ENCODE measurements at regions not wholly inside any gene's neighbourhood (a gene's known extent, or its start where the extent isn't known, plus 50 kb on each side); places are given as distances from the start of the nearest gene placed in this dataset.

GRCh38 chr18:45488645-45489044 lies 126.6 kb upstream of the SLC14A2 start:
- no peaks in the 10 kb centered on the region for H3K36me3 ChIP-seq (ENCODE audit: insufficient read depth, low read depth, low read length)
- no peaks in the 10 kb centered on the region for H3K27me3 ChIP-seq (ENCODE audit: insufficient read depth, low read length)
- H3K9me3 ChIP-seq (ENCODE audit: insufficient read depth, low read depth, low read length), result no peaks in the 10 kb centered on the region
- no peak overlapping the region for H3K27ac ChIP-seq (ENCODE audit: low read length)
- no peak overlapping the region for H3K4me3 ChIP-seq (ENCODE audit: low read length)
- no peak overlapping the region for H3K9ac ChIP-seq (ENCODE audit: low read depth, low read length)
- H3K4me1 ChIP-seq (ENCODE audit: insufficient read depth, low read length), result no peaks in the 10 kb centered on the region

- no peak overlapping the region for H3K27ac ChIP-seq (ENCODE audit: low read length)
- no peaks in the 10 kb centered on the region for H3K27me3 ChIP-seq (ENCODE audit: insufficient read depth, low read length)
- no peaks in the 10 kb centered on the region for H3K9me3 ChIP-seq (ENCODE audit: insufficient read depth, low read depth, low read length)
- no peaks in the 10 kb centered on the region for H3K4me1 ChIP-seq (ENCODE audit: insufficient read depth, low read length)
- H3K9ac ChIP-seq (ENCODE audit: low read depth, low read length), result no peak overlapping the region
- H3K4me3 ChIP-seq (ENCODE audit: low read length), result no peak overlapping the region
- no peaks in the 10 kb centered on the region for H3K36me3 ChIP-seq (ENCODE audit: insufficient read depth, low read depth, low read length)
Measured at GRCh38 chr18:45493830-45494229, 121.4 kb upstream of the SLC14A2 start.

GRCh38 chr18:45494811-45495210 lies 120.5 kb upstream of the SLC14A2 start:
- Histone ChIP-seq H3K27ac (ENCODE audit: low read length) (no peak overlapping the region), H3K27me3 (ENCODE audit: insufficient read depth, low read length) (no peaks in the 10 kb centered on the region), H3K9me3 (ENCODE audit: insufficient read depth, low read depth, low read length) (no peaks in the 10 kb centered on the region), H3K36me3 (ENCODE audit: insufficient read depth, low read depth, low read length) (no peaks in the 10 kb centered on the region), H3K9ac (ENCODE audit: low read depth, low read length) (no peak overlapping the region), H3K4me1 (ENCODE audit: insufficient read depth, low read length) (no peaks in the 10 kb centered on the region), H3K4me3 (ENCODE audit: low read length) (no peak overlapping the region)

DNA sequence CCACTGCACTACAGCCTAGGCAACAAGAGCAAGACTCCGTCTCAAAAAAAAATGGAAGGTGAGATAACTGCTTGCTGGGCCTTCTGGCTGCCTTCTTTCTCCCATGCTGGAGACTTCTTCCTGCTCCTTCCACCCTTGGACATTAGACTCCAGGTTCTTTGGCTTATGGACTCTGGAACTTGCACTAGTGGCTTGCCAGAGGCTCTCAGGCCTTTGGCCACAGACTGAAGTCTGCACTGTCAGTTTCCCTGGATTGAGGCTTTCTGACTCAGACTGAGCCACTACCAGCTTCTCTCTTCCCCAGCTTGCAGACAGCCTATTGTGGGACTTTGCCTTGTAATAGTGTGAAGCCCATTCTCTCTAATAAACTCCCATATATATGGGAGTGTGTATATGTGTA lies 118.5 kb upstream of the SLC14A2 start:
- H3K4me1 ChIP-seq (ENCODE audit: insufficient read depth, low read length), result no peaks in the 10 kb centered on the region
- no peak overlapping the region for H3K27ac ChIP-seq (ENCODE audit: low read length)
- no peaks in the 10 kb centered on the region for H3K27me3 ChIP-seq (ENCODE audit: insufficient read depth, low read length)
- H3K9me3 ChIP-seq (ENCODE audit: insufficient read depth, low read depth, low read length), result no peaks in the 10 kb centered on the region
- no peaks in the 10 kb centered on the region for H3K36me3 ChIP-seq (ENCODE audit: insufficient read depth, low read depth, low read length)
- no peak overlapping the region for H3K4me3 ChIP-seq (ENCODE audit: low read length)
- no peak overlapping the region for H3K9ac ChIP-seq (ENCODE audit: low read depth, low read length)

GRCh38 chr18:45497595-45498286 lies 117.5 kb upstream of the SLC14A2 start:
- Histone ChIP-seq H3K27me3 (ENCODE audit: insufficient read depth, low read length) (no peaks in the 10 kb centered on the region), H3K36me3 (ENCODE audit: insufficient read depth, low read depth, low read length) (no peaks in the 10 kb centered on the region), H3K9me3 (ENCODE audit: insufficient read depth, low read depth, low read length) (no peaks in the 10 kb centered on the region), H3K4me3 (ENCODE audit: low read length) (no peak overlapping the region), H3K4me1 (ENCODE audit: insufficient read depth, low read length) (no peaks in the 10 kb centered on the region), H3K9ac (ENCODE audit: low read depth, low read length) (no peak overlapping the region), H3K27ac (ENCODE audit: low read length) (no peak overlapping the region)

DNA sequence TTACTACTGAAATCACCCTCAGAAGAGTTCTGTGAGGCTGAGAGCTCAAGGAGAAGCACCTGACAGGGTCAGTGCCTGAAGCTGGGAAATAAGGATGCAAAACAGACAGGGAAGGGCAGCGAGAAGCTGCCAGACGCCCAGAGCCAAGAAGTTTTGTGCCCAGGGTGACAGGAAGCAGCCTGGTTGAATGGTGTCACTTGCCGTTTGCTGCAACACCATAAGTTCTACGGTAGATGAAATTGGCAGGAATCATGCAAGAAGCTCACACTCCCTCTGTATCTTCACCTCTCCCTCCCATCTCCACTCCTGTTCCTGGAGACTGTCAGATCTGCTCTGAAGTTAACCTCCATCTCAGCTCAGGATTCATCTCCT lies 117.0 kb upstream of the SLC14A2 start:
- H3K36me3 ChIP-seq (ENCODE audit: insufficient read depth, low read depth, low read length), result no peaks in the 10 kb centered on the region
- no peaks in the 10 kb centered on the region for H3K27me3 ChIP-seq (ENCODE audit: insufficient read depth, low read length)
- H3K9me3 ChIP-seq (ENCODE audit: insufficient read depth, low read depth, low read length), result no peaks in the 10 kb centered on the region

GRCh38 chr18:45503990-45504389 lies 111.3 kb upstream of the SLC14A2 start:
- Histone ChIP-seq H3K27me3 (ENCODE audit: insufficient read depth, low read length) (no peaks in the 10 kb centered on the region), H3K9ac (ENCODE audit: low read depth, low read length) (no peak overlapping the region), H3K36me3 (ENCODE audit: insufficient read depth, low read depth, low read length) (no peaks in the 10 kb centered on the region), H3K4me3 (ENCODE audit: low read length) (no peak overlapping the region), H3K4me1 (ENCODE audit: insufficient read depth, low read length) (no peaks in the 10 kb centered on the region), H3K27ac (ENCODE audit: low read length) (no peak overlapping the region), H3K9me3 (ENCODE audit: insufficient read depth, low read depth, low read length) (no peaks in the 10 kb centered on the region)

More for the DNA sequence above, 117.0 kb upstream of the SLC14A2 start:
- no peak overlapping the region for H3K27ac ChIP-seq (ENCODE audit: low read length)
- H3K9ac ChIP-seq (ENCODE audit: low read depth, low read length), result no peak overlapping the region
- no peaks in the 10 kb centered on the region for H3K4me1 ChIP-seq (ENCODE audit: insufficient read depth, low read length)
- no peak overlapping the region for H3K4me3 ChIP-seq (ENCODE audit: low read length)

GRCh38 chr18:45505497-45506206 lies 109.6 kb upstream of the SLC14A2 start:
- no peaks in the 10 kb centered on the region for H3K9me3 ChIP-seq (ENCODE audit: insufficient read depth, low read depth, low read length)
- H3K36me3 ChIP-seq (ENCODE audit: insufficient read depth, low read depth, low read length), result no peaks in the 10 kb centered on the region
- H3K4me3 ChIP-seq (ENCODE audit: low read length), result no peak overlapping the region
- no peaks in the 10 kb centered on the region for H3K27me3 ChIP-seq (ENCODE audit: insufficient read depth, low read length)
- H3K9ac ChIP-seq (ENCODE audit: low read depth, low read length), result no peak overlapping the region
- no peak overlapping the region for H3K27ac ChIP-seq (ENCODE audit: low read length)
- H3K4me1 ChIP-seq (ENCODE audit: insufficient read depth, low read length), result no peaks in the 10 kb centered on the region

GRCh38 chr18:45506951-45507350 lies 108.3 kb upstream of the SLC14A2 start:
- Histone ChIP-seq H3K27ac (ENCODE audit: low read length) (no peak overlapping the region), H3K9me3 (ENCODE audit: insufficient read depth, low read depth, low read length) (no peaks in the 10 kb centered on the region), H3K27me3 (ENCODE audit: insufficient read depth, low read length) (no peaks in the 10 kb centered on the region), H3K4me3 (ENCODE audit: low read length) (no peak overlapping the region), H3K36me3 (ENCODE audit: insufficient read depth, low read depth, low read length) (no peaks in the 10 kb centered on the region), H3K4me1 (ENCODE audit: insufficient read depth, low read length) (no peaks in the 10 kb centered on the region), H3K9ac (ENCODE audit: low read depth, low read length) (no peak overlapping the region)

GRCh38 chr18:45509535-45509934 lies 105.7 kb upstream of the SLC14A2 start:
- Histone ChIP-seq H3K9ac (ENCODE audit: low read depth, low read length) (no peak overlapping the region), H3K4me3 (ENCODE audit: low read length) (no peak overlapping the region), H3K27me3 (ENCODE audit: insufficient read depth, low read length) (no peaks in the 10 kb centered on the region), H3K27ac (ENCODE audit: low read length) (no peak overlapping the region), H3K9me3 (ENCODE audit: insufficient read depth, low read depth, low read length) (no peaks in the 10 kb centered on the region), H3K36me3 (ENCODE audit: insufficient read depth, low read depth, low read length) (no peaks in the 10 kb centered on the region), H3K4me1 (ENCODE audit: insufficient read depth, low read length) (no peaks in the 10 kb centered on the region)

DNA sequence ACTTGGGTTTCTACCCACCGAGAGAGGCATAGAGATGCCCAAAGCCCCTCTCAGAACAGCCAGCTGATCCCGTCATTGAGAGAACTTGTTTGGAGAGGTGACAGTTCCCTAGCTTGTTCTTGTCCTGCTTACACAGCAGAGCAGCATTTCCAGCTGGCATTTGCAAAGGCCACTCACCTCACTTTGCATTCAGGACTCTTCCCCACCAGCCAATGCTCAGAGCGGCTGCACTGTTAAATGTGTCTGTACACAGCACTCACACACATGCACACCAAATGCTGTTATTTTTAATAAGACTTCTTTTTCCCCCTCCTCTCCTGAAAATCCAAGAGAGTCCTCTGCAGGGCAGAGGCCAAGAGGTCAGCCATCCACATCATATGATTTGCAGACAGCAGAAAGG lies 104.6 kb upstream of the SLC14A2 start:
- Histone ChIP-seq H3K9me3 (ENCODE audit: insufficient read depth, low read depth, low read length) (no peaks in the 10 kb centered on the region), H3K4me1 (ENCODE audit: insufficient read depth, low read length) (no peaks in the 10 kb centered on the region), H3K27ac (ENCODE audit: low read length) (no peak overlapping the region), H3K9ac (ENCODE audit: low read depth, low read length) (no peak overlapping the region), H3K36me3 (ENCODE audit: insufficient read depth, low read depth, low read length) (no peaks in the 10 kb centered on the region), H3K27me3 (ENCODE audit: insufficient read depth, low read length) (no peaks in the 10 kb centered on the region), H3K4me3 (ENCODE audit: low read length) (no peak overlapping the region)

DNA sequence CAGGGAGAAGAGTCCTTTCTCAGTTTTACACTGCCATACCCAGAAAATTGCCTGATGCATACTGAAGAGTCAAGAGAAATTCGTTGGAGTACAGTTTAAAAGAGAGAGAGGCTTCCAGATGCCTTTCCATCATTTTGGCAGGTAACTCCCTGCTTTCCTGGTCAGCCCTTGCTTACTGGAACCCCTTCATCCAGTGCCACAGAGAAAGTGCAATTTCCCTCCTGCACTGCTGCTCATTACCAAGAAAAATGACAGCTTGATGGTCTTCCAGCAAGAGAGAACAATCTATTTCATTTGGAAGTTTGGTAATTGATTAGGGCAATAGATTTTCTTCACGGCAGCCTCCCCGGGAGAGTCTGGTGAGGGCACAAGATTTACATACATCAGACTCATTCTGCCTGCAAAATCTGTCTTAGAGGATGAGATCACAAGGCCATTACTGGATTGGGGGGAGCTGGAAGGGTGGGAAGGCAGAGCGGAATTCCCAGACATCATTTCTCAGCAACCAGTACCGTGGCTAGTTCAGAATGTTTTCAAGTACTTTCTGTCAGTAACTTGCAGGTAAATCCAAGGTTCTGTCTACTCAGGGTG lies 102.8 kb upstream of the SLC14A2 start:
- no peak overlapping the region for H3K27ac ChIP-seq (ENCODE audit: low read length)
- no peaks in the 10 kb centered on the region for H3K4me1 ChIP-seq (ENCODE audit: insufficient read depth, low read length)
- no peaks in the 10 kb centered on the region for H3K36me3 ChIP-seq (ENCODE audit: insufficient read depth, low read depth, low read length)
- no peak overlapping the region for H3K4me3 ChIP-seq (ENCODE audit: low read length)
- H3K9ac ChIP-seq (ENCODE audit: low read depth, low read length), result no peak overlapping the region
- no peaks in the 10 kb centered on the region; the same call in 1 of the 2 replicates for H3K27me3 ChIP-seq (ENCODE audit: insufficient read depth, low read length)
- H3K9me3 ChIP-seq (ENCODE audit: insufficient read depth, low read depth, low read length), result no peaks in the 10 kb centered on the region

Data from iPS-20b (cell line).